CD4-positive, alpha-beta T cell treated with Interleukin-21 for 1 hour (primary cell): ENCODE measurements at regions not wholly inside any gene's neighbourhood (a gene's known extent, or its start where the extent isn't known, plus 50 kb on each side); places are given as distances from the start of the nearest gene placed in this dataset.

Source experiments
- DNase-seq: peaks from one replicate; pipeline ENCODE4 v3.0.0-alpha.2; 2020

- DNase-seq: no peak
Observed at GRCh38 chr22:46092011-46092410, 58.3 kb upstream of the PPARA start.

- DNase-seq: no peak
Observed at GRCh38 chr22:46092670-46093410, 57.5 kb upstream of the PPARA start.

- no peak for DNase-seq
Observed at GRCh38 chr22:46093796-46094195, 56.5 kb upstream of the PPARA start.

- no peak for DNase-seq
Observed at GRCh38 chr22:46094676-46095075, 55.6 kb upstream of the PPARA start.

GRCh38 chr22:46096051-46096450 is 54.3 kb upstream of the PPARA start:
- DNase-seq: no peak

GRCh38 chr22:46096706-46097230 is 53.6 kb upstream of the PPARA start:
- DNase-seq: no peak

GRCh38 chr22:46097268-46097900 is 52.9 kb upstream of the PPARA start:
- no peak for DNase-seq

GRCh38 chr22:46098525-46099475 is 51.5 kb upstream of the PPARA start:
- DNase-seq: no peak

GRCh38 chr22:46099740-46100139 is 50.6 kb upstream of the PPARA start:
- DNase-seq: no peak

GRCh38 chr22:46100401-46101105 is 49.8 kb upstream of the PPARA start:
- no peak for DNase-seq
